ENCODE measurements at regions not wholly inside any gene's neighbourhood (a gene's known extent, or its start where the extent isn't known, plus 50 kb on each side); places are given as distances from the start of the nearest gene placed in this dataset.

- BruUV-seq (replicated peaks) = no TSS peak
- no peaks in the 10 kb centered on the region for H3K36me3 Mint-ChIP-seq (ENCODE audit: insufficient read depth, unreplicated experiment)
- no peak for DNase-seq (ENCODE audit: unreplicated experiment)
- ChIA-PET POLR2A (no interaction called here), CTCF (no interaction called here)
- no peaks in the 10 kb centered on the region for H3K4me1 Mint-ChIP-seq (ENCODE audit: insufficient read depth, unreplicated experiment)
- peaks cover 93% of the 10 kb centered on the region for H3K27me3 Mint-ChIP-seq (ENCODE audit: insufficient read depth, unreplicated experiment)
- H3K9me3 Mint-ChIP-seq (ENCODE audit: unreplicated experiment) = no peaks in the 10 kb centered on the region
- intact Hi-C loops (cut with micrococcal nuclease) = no loop called here
- TF ChIP-seq CTCF (IDR thresholded peaks at IDR 0.05; ENCODE audit: unreplicated experiment) = no peak
- H3K27ac Mint-ChIP-seq (ENCODE audit: low read depth, unreplicated experiment) = no peak overlapping the region
- H3K4me3 Mint-ChIP-seq (ENCODE audit: unreplicated experiment) = no peak overlapping the region
These were observed 428.4 kb upstream of the GOLIM4 start for GRCh38 chr3:168524129-168524528.

GRCh38 chr3:168517249-168518071, 421.7 kb upstream of the GOLIM4 start:
- Mint-ChIP-seq H3K27me3 (ENCODE audit: insufficient read depth, unreplicated experiment) (peaks cover 93% of the 10 kb centered on the region), H3K4me3 (ENCODE audit: unreplicated experiment) (no peak overlapping the region), H3K4me1 (ENCODE audit: insufficient read depth, unreplicated experiment) (no peaks in the 10 kb centered on the region), H3K27ac (ENCODE audit: low read depth, unreplicated experiment) (no peak overlapping the region), H3K9me3 (ENCODE audit: unreplicated experiment) (no peaks in the 10 kb centered on the region), H3K36me3 (ENCODE audit: insufficient read depth, unreplicated experiment) (no peaks in the 10 kb centered on the region)
- no peak for TF ChIP-seq CTCF (IDR thresholded peaks at IDR 0.05; ENCODE audit: unreplicated experiment)
- no peak for DNase-seq (ENCODE audit: unreplicated experiment)
- intact Hi-C loops (cut with micrococcal nuclease) = no loop called here
- CTCF ChIA-PET = interaction anchor here (0.5 kb wide), 1 partner anchor 489 kb away, joined by 3 read pairs; no protein-coding TSS in a partner anchor
- no TSS peak for BruUV-seq (replicated peaks)
- POLR2A ChIA-PET = no interaction called here

GRCh38 chr3:168514252-168514651, 418.5 kb upstream of the GOLIM4 start:
- ChIA-PET POLR2A (no interaction called here), CTCF (no interaction called here)
- Mint-ChIP-seq H3K4me3 (ENCODE audit: unreplicated experiment) (no peak overlapping the region), H3K36me3 (ENCODE audit: insufficient read depth, unreplicated experiment) (no peaks in the 10 kb centered on the region), H3K9me3 (ENCODE audit: unreplicated experiment) (no peaks in the 10 kb centered on the region), H3K27me3 (ENCODE audit: insufficient read depth, unreplicated experiment) (peaks cover 70% of the 10 kb centered on the region), H3K4me1 (ENCODE audit: insufficient read depth, unreplicated experiment) (no peaks in the 10 kb centered on the region), H3K27ac (ENCODE audit: low read depth, unreplicated experiment) (no peak overlapping the region)
- no TSS peak for BruUV-seq (replicated peaks)
- TF ChIP-seq CTCF (IDR thresholded peaks at IDR 0.05; ENCODE audit: unreplicated experiment) = no peak
- DNase-seq (ENCODE audit: unreplicated experiment) = no peak
- intact Hi-C loops (cut with micrococcal nuclease) = loop anchor here (5.0 kb wide), 1 partner anchor 108 kb away; no protein-coding TSS in a partner anchor

GRCh38 chr3:168512802-168513201, 417.1 kb upstream of the GOLIM4 start:
- ChIA-PET POLR2A (no interaction called here), CTCF (interaction anchor here (1.0 kb wide), 1 partner anchor 302 kb away, joined by 3 read pairs; no protein-coding TSS in a partner anchor)
- Mint-ChIP-seq H3K9me3 (ENCODE audit: unreplicated experiment) (no peaks in the 10 kb centered on the region), H3K36me3 (ENCODE audit: insufficient read depth, unreplicated experiment) (no peaks in the 10 kb centered on the region), H3K4me3 (ENCODE audit: unreplicated experiment) (no peak overlapping the region), H3K27ac (ENCODE audit: low read depth, unreplicated experiment) (no peak overlapping the region), H3K27me3 (ENCODE audit: insufficient read depth, unreplicated experiment) (peaks cover 70% of the 10 kb centered on the region), H3K4me1 (ENCODE audit: insufficient read depth, unreplicated experiment) (no peaks in the 10 kb centered on the region)
- TF ChIP-seq CTCF (IDR thresholded peaks at IDR 0.05; ENCODE audit: unreplicated experiment) = no peak
- BruUV-seq (replicated peaks) = no TSS peak
- no peak for DNase-seq (ENCODE audit: unreplicated experiment)
- intact Hi-C loops (cut with micrococcal nuclease) = loop anchor here (5.0 kb wide), 1 partner anchor 109 kb away; no protein-coding TSS in a partner anchor
